IMR-90 (cell line): ENCODE measurements at regions not wholly inside any gene's neighbourhood (a gene's known extent, or its start where the extent isn't known, plus 50 kb on each side); places are given as distances from the start of the nearest gene placed in this dataset.

Experiments
- ATAC-seq: fragments of 200-7000 bp; cut with Tn5 transposase; 2 replicates; pipeline ENCODE4 v1.9.1; 2020; ENCODE audit warnings: low read depth, mild to moderate bottlenecking, moderate library complexity
- BruUV-seq: library from RNA; stranded (reverse); fragments of 400-500 nt; replicated peaks from 2 replicates; lab custom pipeline; 2021; lab: Mats Ljungman, UMichigan
- CTCF ChIA-PET: fragments of 300-600 bp; formaldehyde crosslinking; extraction: SDS; loops from one replicate; lab custom pipeline; 2021; ENCODE audit warnings: antibody characterized with exemption; lab: Yijun Ruan, JAX
- POLR2A ChIA-PET: fragments of 300-600 bp; sonication (Branson Sonifier 250); formaldehyde crosslinking; loops from one replicate; lab custom pipeline; 2022; ENCODE audit warnings: antibody characterized with exemption; ENCODE audit not compliant: unreplicated experiment; lab: Charles Lee
- DNase-seq: peaks from one replicate; pipeline ENCODE4 v3.0.0; 2013
- H2AFZ ChIP-seq: replicated peaks from 2 replicates; pipeline ENCODE3; 2013; ENCODE audit warnings: low read length, mild to moderate bottlenecking; ENCODE audit not compliant: poor library complexity
- H2AK5ac ChIP-seq: 2 replicates; pipeline ENCODE4 v1.6.1; 2013; ENCODE audit warnings: low read depth, low read length, inconsistent platforms
- H2AK9ac ChIP-seq: replicated peaks from 2 replicates; pipeline ENCODE3; 2013; ENCODE audit warnings: mild to moderate bottlenecking, low read depth, low read length, moderate library complexity; ENCODE audit not compliant: poor library complexity
- H2BK120ac ChIP-seq: 2 replicates; pipeline ENCODE4 v1.6.1; 2013; ENCODE audit warnings: low read depth, low read length, inconsistent platforms
- H2BK15ac ChIP-seq: 3 replicates; pipeline ENCODE4 v1.6.1; 2013; ENCODE audit warnings: low read depth, low read length, inconsistent platforms
- H2BK20ac ChIP-seq: 2 replicates; pipeline ENCODE4 v1.6.1; 2013; ENCODE audit warnings: low read depth, mild to moderate bottlenecking, inconsistent platforms, low read length, moderate library complexity
- H2BK5ac ChIP-seq: 2 replicates; pipeline ENCODE4 v1.6.1; 2013; ENCODE audit warnings: mild to moderate bottlenecking, low read depth, low read length, inconsistent platforms; ENCODE audit not compliant: poor library complexity, severe bottlenecking
- H3K14ac ChIP-seq: replicated peaks from 2 replicates; pipeline ENCODE4 v1.6.1; 2013; ENCODE audit warnings: low read depth, low read length, inconsistent platforms
- H3K18ac ChIP-seq: 2 replicates; pipeline ENCODE4 v1.6.1; 2013; ENCODE audit warnings: low read depth, low read length, control low read depth
- H3K23ac ChIP-seq: 2 replicates; pipeline ENCODE4 v1.6.1; 2013; ENCODE audit warnings: low read depth, low read length, inconsistent platforms
- H3K27ac ChIP-seq: 2 replicates; pipeline ENCODE4 v1.5.1; 2013; ENCODE audit warnings: mild to moderate bottlenecking, control low read depth, low read length; ENCODE audit not compliant: insufficient read depth
- H3K27me3 ChIP-seq: 2 replicates; pipeline ENCODE4 v1.6.1; 2013; ENCODE audit warnings: low read length; ENCODE audit not compliant: control insufficient read depth, insufficient read depth
- H3K36me3 ChIP-seq: 2 replicates; pipeline ENCODE4 v1.6.1; 2013; ENCODE audit warnings: low read length, mixed read lengths; ENCODE audit not compliant: control insufficient read depth, insufficient read depth
- H3K4ac ChIP-seq: 2 replicates; pipeline ENCODE4 v1.6.1; 2013; ENCODE audit warnings: low read depth, low read length, inconsistent platforms
- H3K4me1 ChIP-seq: 2 replicates; pipeline ENCODE4 v1.6.1; 2013; ENCODE audit warnings: low read length, mixed read lengths; ENCODE audit not compliant: control insufficient read depth, insufficient read depth
- H3K4me2 ChIP-seq: 2 replicates; pipeline ENCODE4 v1.6.1; 2013; ENCODE audit warnings: low read depth, mild to moderate bottlenecking, control low read depth, low read length, moderate library complexity
- H3K4me3 ChIP-seq: 2 replicates; pipeline ENCODE4 v1.5.1; 2013; ENCODE audit warnings: low read depth, mild to moderate bottlenecking, control low read depth, low read length, moderate library complexity; ENCODE audit not compliant: insufficient read depth
- H3K56ac ChIP-seq: 2 replicates; pipeline ENCODE4 v1.6.1; 2013; ENCODE audit warnings: low read length, inconsistent platforms; ENCODE audit not compliant: insufficient read depth; ENCODE audit errors: extremely low read depth
- H3K79me1 ChIP-seq, 2 experiments: 2 replicates each; pipeline ENCODE4 v1.6.1; 2013; ENCODE audit warnings: low read length in 2 of 2, inconsistent platforms in 1 of 2, low read depth in 1 of 2
- H3K9ac ChIP-seq: 2 replicates; pipeline ENCODE4 v1.6.1; 2013; ENCODE audit warnings: low read depth, low read length, control low read depth
- H3K9me1 ChIP-seq: 2 replicates; pipeline ENCODE4 v1.6.1; 2013; ENCODE audit warnings: low read length, inconsistent platforms; ENCODE audit not compliant: insufficient read depth
- H3K9me3 ChIP-seq: 2 replicates; pipeline ENCODE4 v1.6.1; 2013; ENCODE audit warnings: low read length; ENCODE audit not compliant: control insufficient read depth, insufficient read depth
- H4K20me1 ChIP-seq: 2 replicates; pipeline ENCODE4 v1.6.1; 2013; ENCODE audit warnings: low read length, inconsistent platforms; ENCODE audit not compliant: insufficient read depth
- H4K5ac ChIP-seq: 2 replicates; pipeline ENCODE4 v1.6.1; 2013; ENCODE audit warnings: mild to moderate bottlenecking, low read depth, low read length, control low read depth
- H4K8ac ChIP-seq, 2 experiments: 2 replicates each; pipeline ENCODE4 v1.6.1; 2013; ENCODE audit warnings: low read depth in 2 of 2, low read length in 2 of 2, control low read depth in 1 of 2, inconsistent platforms in 1 of 2
- H4K91ac ChIP-seq: 2 replicates; pipeline ENCODE4 v1.6.1; 2013; ENCODE audit warnings: low read depth, low read length, inconsistent platforms; ENCODE audit not compliant: insufficient read depth
- BHLHE40 ChIP-seq: fragments of 150-350 bp; IDR thresholded peaks from 2 replicates; pipeline ENCODE4 v1.6.1; 2016; ENCODE audit warnings: mild to moderate bottlenecking, low read depth, low read length
- CEBPB ChIP-seq: IDR thresholded peaks from 2 replicates; pipeline ENCODE4 v1.6.1; 2012; ENCODE audit warnings: low read depth, low read length, improper control_type of control experiment
- CHD1 ChIP-seq: IDR thresholded peaks from 2 replicates; pipeline ENCODE4 v1.6.1; 2012; ENCODE audit warnings: low read depth, low read length, improper control_type of control experiment
- MAFK ChIP-seq: IDR thresholded peaks from 2 replicates; pipeline ENCODE4 v1.6.1; 2012; ENCODE audit warnings: low read depth, low read length, improper control_type of control experiment
- MAZ ChIP-seq: IDR thresholded peaks from 2 replicates; pipeline ENCODE4 v1.6.1; 2012; ENCODE audit warnings: low read depth, mild to moderate bottlenecking, low read length, improper control_type of control experiment, moderate library complexity, borderline replicate concordance
- MXI1 ChIP-seq: IDR thresholded peaks from 2 replicates; pipeline ENCODE4 v1.6.1; 2012; ENCODE audit warnings: low read depth, mild to moderate bottlenecking, low read length, moderate library complexity, borderline replicate concordance
- NFE2L2 ChIP-seq: fragments of 150-350 bp; IDR thresholded peaks from 2 replicates; pipeline ENCODE4 v1.6.1; 2016; ENCODE audit warnings: low read depth, mild to moderate bottlenecking, low read length
- POLR2A ChIP-seq: IDR thresholded peaks from 2 replicates; pipeline ENCODE4 v1.6.1; 2012; ENCODE audit warnings: mild to moderate bottlenecking, low read depth, low read length
- RAD21 ChIP-seq: IDR thresholded peaks from 2 replicates; pipeline ENCODE4 v1.6.1; 2012; ENCODE audit warnings: low read length, improper control_type of control experiment
- RCOR1 ChIP-seq: IDR thresholded peaks from 2 replicates; pipeline ENCODE4 v1.6.1; 2012; ENCODE audit warnings: mild to moderate bottlenecking, low read length, improper control_type of control experiment; ENCODE audit not compliant: insufficient replicate concordance
- RFX5 ChIP-seq: IDR thresholded peaks from 2 replicates; pipeline ENCODE4 v1.8.0; 2012; ENCODE audit warnings: low read depth, mild to moderate bottlenecking, low read length, moderate library complexity
- SMC3 ChIP-seq: fragments of 150-350 bp; IDR thresholded peaks from 2 replicates; pipeline ENCODE4 v1.6.1; 2016; ENCODE audit warnings: low read depth, mild to moderate bottlenecking, antibody characterized with exemption, low read length, moderate library complexity
- WGBS, 2 experiments: methylation state at CpG; one replicate each; pipeline versions ENCODE4 v1.1.5 to v1.1.7; 2013; ENCODE audit warnings: missing lambda C conversion rate in 2 of 2; ENCODE audit not compliant: insufficient read length in 1 of 2; ENCODE audit errors: extremely low coverage in 2 of 2; 5-methylcytosine and 5-hydroxymethylcytosine counted together
- dilution Hi-C: fragments of 300-500 bp; cut with HindIII; formaldehyde crosslinking; loops from one replicate; pipeline ENCODE4 v1.14.3; 2018; ENCODE audit warnings: low sequenced_read_pairs; ENCODE audit not compliant: unreplicated experiment
- in situ Hi-C: fragments of 300-500 bp; cut with MboI; formaldehyde crosslinking; loops from 3 replicates; pipeline ENCODE4 v1.14.3; 2019; ENCODE audit warnings: low sequenced_read_pairs, inconsistent platforms, mixed read lengths
- intact Hi-C: fragments of 100-400 bp; cut with micrococcal nuclease; formaldehyde crosslinking; loops from 2 replicates; pipeline ENCODE4 v1.10.0; 2022
- TF ChIP-seq, protein P1 (sequence below): fragments of 150-350 bp; IDR thresholded peaks from 2 replicates; pipeline ENCODE4 v1.6.1; 2017; ENCODE audit warnings: mild to moderate bottlenecking, antibody characterized with exemption, low read length, low read depth
- TF ChIP-seq, protein P2 (sequence below): fragments of 150-350 bp; IDR thresholded peaks from 2 replicates; pipeline ENCODE4 v1.6.1; 2016; ENCODE audit warnings: low read depth, mild to moderate bottlenecking, low read length, moderate library complexity, borderline replicate concordance

DNA sequence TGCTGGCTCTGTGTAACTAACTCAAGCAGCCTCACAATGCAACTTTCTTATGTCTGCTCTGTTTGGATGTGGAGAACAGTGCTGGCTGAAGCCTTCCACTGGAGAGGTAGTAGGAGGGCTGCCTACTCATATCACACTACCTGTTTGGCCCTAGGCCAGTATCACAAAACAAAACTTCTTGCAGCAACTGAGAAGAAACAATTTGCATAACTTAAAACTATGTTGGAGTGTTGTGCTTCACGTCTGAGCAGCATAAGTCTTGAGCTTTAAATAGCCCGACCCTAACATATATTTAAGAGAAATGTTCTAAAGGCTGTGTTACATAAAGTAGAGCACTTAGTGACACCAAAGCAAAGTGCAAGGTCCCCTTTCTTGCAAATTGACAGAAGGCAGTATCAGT lies 204.9 kb upstream of the ACVR2A start:
- Histone ChIP-seq H4K20me1 (no peaks in the 10 kb centered on the region), H2BK120ac (no peak overlapping the region), H3K56ac (no peak overlapping the region), H2BK5ac (no peak overlapping the region), H3K23ac (no peak overlapping the region), H2AK9ac (no peak overlapping the region), H2AFZ (no peak overlapping the region), H3K4me3 (no peak overlapping the region), H2BK20ac (no peak overlapping the region), H3K4me1 (peaks cover 3% of the 10 kb centered on the region; the same call in 1 of the 2 replicates), H3K9me1 (no peaks in the 10 kb centered on the region), H3K4ac (no peak overlapping the region), H2AK5ac (no peak overlapping the region), H3K9me3 (no peaks in the 10 kb centered on the region), H4K8ac (no peak overlapping the region), H3K18ac (no peak overlapping the region), H3K27me3 (no peaks in the 10 kb centered on the region; the same call in 1 of the 2 replicates), H3K36me3 (no peaks in the 10 kb centered on the region), H4K91ac (no peak overlapping the region), H3K79me1 (no peaks in the 10 kb centered on the region), H3K14ac (no peak overlapping the region), H3K4me2 (no peak overlapping the region), H4K5ac (no peak overlapping the region), H3K9ac (no peak overlapping the region), H2BK15ac (no peak overlapping the region), H3K27ac (no peak overlapping the region)
- in situ Hi-C loops = no loop called here
- BruUV-seq = no TSS peak
- dilution Hi-C loops = no loop called here
- no CpG with 5 or more reads among the region's 2 CpGs for WGBS, 2 experiments
- intact Hi-C loops = loop anchor here (10.0 kb wide), 1 partner anchor 275 kb away; no protein-coding TSS in a partner anchor
- TF ChIP-seq BHLHE40 = no peak
- TF ChIP-seq SMC3 = no peak
- no peak for TF ChIP-seq MAFK
- no peak for TF ChIP-seq CHD1
- no peak for TF ChIP-seq POLR2A
- TF ChIP-seq RAD21 = no peak
- TF ChIP-seq NFE2L2 = no peak
- TF ChIP-seq MXI1 = no peak
- TF ChIP-seq RCOR1 = no peak
- no peak for TF ChIP-seq MAZ
- TF ChIP-seq, protein P1, sequence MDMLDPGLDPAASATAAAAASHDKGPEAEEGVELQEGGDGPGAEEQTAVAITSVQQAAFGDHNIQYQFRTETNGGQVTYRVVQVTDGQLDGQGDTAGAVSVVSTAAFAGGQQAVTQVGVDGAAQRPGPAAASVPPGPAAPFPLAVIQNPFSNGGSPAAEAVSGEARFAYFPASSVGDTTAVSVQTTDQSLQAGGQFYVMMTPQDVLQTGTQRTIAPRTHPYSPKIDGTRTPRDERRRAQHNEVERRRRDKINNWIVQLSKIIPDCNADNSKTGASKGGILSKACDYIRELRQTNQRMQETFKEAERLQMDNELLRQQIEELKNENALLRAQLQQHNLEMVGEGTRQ = no peak
- TF ChIP-seq, protein P2, sequence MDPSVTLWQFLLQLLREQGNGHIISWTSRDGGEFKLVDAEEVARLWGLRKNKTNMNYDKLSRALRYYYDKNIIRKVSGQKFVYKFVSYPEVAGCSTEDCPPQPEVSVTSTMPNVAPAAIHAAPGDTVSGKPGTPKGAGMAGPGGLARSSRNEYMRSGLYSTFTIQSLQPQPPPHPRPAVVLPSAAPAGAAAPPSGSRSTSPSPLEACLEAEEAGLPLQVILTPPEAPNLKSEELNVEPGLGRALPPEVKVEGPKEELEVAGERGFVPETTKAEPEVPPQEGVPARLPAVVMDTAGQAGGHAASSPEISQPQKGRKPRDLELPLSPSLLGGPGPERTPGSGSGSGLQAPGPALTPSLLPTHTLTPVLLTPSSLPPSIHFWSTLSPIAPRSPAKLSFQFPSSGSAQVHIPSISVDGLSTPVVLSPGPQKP = no peak
- TF ChIP-seq RFX5 = no peak
- TF ChIP-seq CEBPB = no peak
- DNase-seq (no peak), ATAC-seq (no peak)
- ChIA-PET CTCF (no interaction called here), POLR2A (no interaction called here)
